COLO668 (cell line): ENCODE measurements at regions not wholly inside any gene's neighbourhood (a gene's known extent, or its start where the extent isn't known, plus 50 kb on each side); places are given as distances from the start of the nearest gene placed in this dataset.

Experiments
- DNase-seq: peaks from one replicate; lab custom pipeline; 2025; ENCODE audit not compliant: unreplicated experiment; lab: John Stamatoyannopoulos, UW

DNA sequence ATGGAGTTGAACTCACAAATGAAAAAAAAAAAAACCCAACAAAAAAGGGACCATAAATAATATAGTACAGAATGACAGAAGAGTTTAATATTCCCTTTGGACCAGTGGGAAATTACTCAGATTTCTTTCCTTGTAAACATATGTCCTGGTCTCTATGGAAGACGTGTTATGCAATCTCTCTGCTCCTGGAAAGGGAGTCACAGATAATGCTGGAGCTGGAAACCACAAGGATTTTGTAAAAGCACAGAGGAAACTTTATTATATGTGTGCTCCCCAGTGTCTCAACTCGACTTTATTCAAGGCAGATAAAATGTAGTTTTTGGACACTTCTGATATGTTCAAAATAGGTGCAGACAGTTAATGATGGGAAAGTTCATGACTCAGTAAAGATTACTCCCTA, 88.1 kb upstream of the ZFP64 start:
- no peak for DNase-seq

DNA sequence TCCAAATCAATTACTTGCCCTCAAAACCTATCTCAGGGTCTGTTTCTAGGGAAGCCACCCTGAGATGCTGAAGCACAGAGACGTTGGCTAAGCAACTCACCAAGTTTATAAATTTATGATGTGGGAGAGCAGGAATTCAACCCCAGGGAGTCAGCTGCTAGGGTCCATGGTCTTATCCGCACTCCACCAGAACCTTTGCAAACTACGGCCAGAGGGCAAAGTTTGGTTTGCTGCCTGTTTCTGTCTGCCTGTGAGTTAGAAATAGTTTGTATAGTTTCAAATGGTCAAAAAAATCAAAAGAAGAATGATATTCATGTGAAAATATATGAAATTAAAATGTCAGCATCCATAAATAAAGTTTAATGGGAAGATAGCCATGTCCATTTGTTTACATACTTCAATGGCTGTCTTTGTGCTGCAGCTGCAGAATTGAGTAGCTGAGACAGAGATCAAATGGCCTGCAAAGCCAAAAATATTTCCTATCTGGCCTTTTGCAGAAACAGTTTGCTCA, 83.7 kb upstream of the ZFP64 start:
- DNase-seq = no peak

DNA sequence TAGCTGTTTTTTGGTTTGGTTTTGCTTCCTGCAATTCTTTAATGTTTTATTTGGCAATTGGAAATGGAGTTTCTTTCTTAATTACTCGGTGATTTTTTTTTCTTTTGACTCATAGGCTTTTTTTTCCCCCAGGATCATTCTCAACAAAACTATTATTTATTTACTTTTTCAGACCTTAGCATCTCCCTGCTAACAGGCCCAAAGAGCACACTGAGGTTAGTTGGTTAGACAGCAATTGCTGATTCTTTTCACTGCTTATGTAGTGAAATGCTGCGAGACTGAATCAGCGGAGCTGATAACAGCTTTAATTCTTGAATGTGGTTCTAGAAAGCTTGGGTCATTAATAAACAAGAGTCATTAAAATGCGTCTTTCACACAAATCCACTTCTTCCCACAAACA, 79.1 kb upstream of the ZFP64 start:
- no peak for DNase-seq

DNA sequence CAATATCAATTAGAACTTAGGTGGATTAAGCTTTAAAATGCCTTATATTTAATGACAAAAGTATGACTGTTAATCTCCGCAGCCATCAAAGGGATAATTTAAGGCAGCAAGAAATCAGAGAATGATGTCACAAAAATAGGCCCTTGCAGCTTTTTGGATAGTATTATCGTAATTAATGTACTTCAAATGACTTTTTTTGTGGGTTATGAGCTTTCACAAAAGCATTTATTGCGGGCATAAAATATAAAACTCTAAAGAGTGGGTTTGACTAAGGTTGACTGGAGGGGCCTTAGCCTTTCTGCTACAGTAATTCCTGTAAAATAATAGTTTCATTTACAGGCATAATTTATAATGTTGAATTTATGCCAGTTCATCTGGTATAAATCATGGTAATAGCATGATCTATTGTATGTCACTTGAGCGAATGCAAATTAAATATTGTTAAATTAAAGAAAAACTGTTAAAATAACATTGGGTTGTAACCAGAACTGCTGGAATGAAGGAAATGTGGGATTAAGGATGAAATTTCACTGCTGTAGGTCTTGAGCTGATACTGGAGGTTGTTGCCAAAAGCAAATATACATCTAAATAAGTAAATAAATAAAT, 78.5 kb upstream of the ZFP64 start:
- DNase-seq = no peak

DNA sequence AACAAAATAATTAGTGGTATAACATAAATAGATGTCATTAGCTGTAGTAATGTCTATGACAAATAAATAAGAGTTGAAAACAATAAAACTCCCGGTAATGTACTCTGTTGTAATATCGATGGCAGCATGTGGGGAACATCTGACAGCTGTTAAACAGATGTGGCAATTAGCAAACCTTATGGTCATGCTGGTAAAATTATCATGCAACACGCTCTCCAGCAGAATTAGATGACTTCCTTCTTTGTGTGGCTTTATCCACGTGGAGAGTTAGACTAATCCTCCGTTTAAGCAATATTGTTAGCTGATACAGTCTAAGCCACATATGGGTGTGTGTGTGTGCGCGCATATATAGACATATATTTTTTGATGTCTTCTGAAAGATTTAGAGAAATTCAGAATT, 77.7 kb upstream of the ZFP64 start:
- no peak for DNase-seq

DNA sequence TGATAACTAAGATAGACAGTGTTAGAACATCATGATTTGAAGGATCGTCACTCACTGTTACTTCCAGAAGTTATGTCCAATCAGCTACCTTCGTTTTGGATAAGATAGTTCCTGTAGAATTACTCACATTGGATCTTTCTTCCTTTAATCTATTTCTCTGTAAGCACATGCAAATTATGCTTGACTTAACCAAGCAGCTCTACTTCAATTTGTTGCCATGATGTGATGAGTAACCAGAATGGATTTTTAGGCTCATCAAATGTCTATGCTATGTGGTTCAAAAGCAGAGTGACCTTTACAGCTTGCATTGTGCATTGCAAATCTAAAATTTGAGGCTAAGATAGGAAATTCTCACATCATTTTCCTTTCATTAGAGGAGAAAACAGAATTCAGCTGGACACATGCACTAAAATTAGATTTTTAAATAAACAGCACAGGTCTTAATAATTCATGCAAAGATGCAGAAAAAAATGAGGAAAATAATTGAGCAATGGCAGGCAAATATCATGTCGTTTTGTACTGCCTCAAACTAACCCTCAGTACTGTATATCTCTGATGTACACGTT, 76.7 kb upstream of the ZFP64 start:
- DNase-seq = no peak

DNA sequence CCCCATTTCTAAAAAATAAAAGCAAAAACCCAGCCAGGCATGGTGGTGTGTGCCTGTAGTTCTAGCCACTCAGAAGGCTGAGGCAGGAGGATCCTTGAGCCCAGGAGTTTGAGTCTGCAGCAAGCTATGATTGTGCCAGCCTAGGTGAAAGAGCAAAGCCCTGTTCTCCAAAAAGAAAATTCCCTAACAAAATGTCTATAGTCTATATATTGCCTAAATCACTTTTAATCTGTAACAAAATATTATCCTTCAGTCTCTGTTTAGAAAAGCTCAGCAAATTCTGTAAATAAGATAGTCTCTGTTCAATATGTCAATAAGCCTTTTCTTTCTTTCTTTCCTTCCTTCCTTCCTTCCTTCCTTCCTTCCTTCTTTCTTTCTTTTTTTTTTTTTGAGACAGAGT, 75.8 kb upstream of the ZFP64 start:
- no peak for DNase-seq

DNA sequence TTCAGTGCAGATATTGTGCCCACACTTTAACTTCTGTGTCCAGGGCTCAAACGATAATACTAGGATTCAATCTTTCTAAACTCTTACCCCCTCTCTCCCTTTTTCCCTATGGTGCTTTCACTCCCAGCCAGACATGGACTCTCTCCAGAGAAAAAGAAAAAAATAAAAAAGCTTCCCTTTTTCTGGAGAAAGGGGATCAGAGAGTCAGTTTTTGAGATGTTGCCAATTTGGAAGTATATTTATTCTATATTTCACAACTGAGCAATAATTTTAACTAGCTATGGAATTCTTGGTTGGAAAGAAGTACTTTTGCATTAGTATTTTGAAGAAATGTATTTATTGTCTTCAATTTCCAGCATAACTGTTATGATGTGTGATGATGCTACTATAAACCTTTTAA, 72.2 kb upstream of the ZFP64 start:
- DNase-seq = no peak

DNA sequence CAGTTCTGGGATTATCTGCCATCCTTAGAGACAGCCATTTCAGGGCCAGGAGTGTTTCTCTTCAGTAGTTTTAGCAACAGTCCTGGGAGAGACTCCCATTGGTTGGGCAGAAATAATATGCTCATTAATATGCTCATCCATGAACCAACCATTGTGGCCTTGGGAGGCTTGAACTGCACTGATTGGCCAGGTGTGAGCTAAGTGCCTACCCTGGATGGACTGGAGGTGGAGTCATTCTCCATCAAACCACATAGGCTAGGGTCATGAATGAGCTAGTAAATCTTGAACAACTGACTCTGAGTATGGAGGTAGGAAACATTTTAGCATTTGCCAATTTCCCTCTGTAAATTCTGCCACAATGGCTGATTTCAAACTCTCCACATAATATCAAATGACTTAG, 70.2 kb upstream of the ZFP64 start:
- no peak for DNase-seq

DNA sequence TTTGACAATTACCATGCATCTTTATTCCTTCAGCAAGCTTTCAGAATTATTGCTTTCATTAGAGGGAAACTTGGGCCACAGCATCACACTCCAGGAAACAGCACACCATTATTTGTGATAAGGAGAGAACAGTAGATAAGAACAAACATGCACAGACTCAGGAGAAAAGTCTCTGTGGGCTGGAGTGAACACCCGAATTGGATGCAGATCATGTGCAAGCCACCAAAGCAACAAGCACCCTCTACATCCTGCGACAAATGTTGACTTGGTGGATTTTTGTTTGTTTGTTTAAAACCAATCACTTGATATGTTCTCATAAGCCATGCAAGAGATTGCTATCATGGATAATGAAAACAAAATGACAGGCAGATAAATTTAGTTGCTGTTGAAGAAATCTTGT, 67.7 kb upstream of the ZFP64 start:
- no peak for DNase-seq

DNA sequence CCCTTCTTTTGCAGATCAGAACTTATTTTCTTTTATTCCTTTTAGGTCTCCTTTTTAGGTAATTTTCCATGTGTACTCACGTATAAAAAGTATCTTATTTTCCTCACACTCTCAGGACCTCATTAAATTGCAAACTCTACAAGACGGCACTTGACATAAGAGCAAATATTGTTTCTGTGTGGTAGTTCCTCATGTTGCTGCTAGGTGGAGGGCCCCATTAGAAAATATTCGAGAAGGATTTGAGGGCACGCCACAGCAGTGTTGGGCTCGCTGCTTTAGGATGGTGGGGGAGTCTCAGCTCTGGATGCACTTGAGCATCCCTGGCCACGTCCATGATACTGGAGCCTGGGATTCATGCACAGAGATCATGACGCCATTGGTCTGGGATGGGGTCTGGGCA, 64.9 kb upstream of the ZFP64 start:
- no peak for DNase-seq

DNA sequence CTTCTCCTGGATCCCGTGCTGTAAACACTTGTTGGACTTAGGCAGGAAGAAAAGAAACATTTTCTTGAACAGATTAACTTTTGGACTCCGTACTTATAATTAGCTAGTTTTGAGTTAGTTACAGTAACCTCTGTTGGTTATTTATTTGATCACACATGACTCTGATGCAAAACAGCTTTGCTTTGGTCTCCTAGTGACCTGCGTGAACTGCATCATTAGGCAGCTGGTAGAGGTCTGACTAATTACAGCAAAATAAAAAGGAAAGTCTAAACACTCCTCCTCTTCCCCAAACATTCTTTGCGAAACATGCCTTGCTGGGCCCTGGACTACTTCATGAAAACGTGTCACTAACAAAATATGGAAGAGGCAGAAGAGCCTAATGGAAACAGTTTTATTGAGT, 61.1 kb upstream of the ZFP64 start:
- DNase-seq = no peak

DNA sequence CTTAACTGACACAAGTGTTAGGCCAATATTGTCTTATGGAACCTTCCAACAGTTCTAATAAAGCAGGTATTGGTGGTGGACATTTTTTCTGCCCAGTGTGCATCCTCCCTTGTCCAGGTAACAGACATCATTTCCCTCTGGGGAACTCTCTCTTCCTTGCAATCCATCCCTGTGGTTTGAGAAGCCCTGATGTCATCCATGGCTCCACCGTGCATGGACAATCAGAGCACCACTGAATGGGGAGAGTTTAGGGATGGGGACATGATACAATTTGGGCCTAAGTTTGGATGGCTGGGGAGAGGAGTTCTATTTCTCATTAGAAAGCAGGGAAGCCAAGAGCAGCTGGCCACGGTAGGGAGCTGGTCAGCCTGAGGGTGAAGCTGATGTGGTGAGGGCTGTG, 60.2 kb upstream of the ZFP64 start:
- DNase-seq = no peak

DNA sequence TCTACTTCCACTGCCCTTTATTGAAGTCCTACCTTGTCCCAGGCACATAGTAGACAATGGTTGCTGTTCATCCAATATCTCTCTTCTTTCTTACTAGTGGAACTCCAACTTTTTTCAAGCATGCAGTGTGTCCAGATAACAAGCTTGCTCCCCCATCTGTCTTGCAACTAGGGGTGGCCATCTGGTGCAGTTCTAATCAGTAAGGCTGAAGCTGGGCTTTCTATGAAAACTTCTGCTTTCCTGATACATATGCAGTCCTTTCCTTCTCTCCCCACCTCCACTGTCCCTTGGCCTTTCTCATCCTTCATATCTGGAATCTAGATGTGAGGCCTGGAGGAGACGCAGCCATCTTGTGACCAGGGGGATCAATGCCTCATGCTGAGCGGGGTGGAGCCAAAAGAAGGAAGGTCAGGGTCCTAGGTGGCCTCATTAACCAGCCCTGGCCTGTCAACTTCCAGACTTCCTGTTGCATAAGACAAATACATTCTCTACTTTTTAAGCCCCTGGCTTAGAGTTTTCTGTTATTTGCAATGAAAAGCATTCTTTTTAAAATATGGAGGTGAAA, 59.6 kb upstream of the ZFP64 start:
- no peak for DNase-seq

DNA sequence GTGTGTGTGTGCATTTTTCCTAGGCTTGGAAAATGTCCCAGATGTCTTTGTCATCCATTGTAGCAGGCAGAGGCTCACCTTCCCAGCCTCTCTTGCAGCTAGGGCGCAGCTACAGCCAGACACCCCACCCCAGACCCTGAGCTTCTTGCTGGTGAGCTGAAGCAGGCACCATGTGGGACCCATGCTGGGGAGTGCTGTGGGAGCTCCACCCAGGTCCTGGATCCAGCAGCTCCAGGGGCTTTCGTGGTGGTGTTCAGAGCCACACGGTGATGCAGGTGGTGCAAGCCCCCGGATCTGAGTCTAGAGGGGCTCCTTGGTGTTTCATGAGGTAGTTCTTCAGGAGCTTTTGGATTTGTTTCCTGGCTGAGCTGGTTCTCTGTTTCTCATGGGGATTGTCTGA, 56.0 kb upstream of the ZFP64 start:
- DNase-seq = no peak

DNA sequence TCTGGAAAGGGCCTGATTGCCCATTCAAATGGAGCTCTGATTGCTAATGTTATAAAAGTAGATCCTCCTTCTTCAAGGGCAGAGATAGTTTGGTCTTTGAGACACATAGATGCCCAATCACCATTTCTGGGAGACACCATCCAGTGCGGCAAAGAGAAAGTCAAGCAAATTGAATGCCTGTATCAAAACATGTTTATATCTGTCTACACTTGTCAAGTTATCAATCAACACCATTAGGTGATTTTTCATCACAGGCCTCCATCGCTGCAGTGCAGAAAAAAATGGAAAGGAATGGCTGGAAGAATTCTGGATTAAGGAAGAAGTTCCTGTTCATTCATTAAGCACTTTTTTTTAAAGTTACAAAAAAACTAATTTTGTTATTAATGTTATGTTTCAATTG, 54.8 kb upstream of the ZFP64 start:
- DNase-seq = no peak

DNA sequence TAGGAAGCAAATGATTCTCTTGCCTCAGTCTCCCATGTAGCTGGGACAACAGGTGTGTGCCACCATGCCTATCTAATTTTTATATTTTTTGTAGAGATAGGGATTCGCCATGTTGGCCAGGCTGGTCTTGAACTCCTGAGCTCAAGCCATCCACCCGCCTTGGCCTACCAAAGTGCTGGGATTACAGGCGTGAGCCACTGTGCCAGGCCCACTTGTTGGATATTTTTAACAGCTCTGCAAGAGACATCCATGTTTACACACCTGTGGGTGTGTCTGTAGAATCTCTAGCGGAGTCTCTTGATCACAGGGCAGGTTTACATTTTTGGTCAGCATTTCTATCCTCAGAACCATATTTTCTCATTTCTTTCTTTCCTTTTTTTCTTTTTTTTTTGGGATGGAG, 53.1 kb upstream of the ZFP64 start:
- DNase-seq = no peak

DNA sequence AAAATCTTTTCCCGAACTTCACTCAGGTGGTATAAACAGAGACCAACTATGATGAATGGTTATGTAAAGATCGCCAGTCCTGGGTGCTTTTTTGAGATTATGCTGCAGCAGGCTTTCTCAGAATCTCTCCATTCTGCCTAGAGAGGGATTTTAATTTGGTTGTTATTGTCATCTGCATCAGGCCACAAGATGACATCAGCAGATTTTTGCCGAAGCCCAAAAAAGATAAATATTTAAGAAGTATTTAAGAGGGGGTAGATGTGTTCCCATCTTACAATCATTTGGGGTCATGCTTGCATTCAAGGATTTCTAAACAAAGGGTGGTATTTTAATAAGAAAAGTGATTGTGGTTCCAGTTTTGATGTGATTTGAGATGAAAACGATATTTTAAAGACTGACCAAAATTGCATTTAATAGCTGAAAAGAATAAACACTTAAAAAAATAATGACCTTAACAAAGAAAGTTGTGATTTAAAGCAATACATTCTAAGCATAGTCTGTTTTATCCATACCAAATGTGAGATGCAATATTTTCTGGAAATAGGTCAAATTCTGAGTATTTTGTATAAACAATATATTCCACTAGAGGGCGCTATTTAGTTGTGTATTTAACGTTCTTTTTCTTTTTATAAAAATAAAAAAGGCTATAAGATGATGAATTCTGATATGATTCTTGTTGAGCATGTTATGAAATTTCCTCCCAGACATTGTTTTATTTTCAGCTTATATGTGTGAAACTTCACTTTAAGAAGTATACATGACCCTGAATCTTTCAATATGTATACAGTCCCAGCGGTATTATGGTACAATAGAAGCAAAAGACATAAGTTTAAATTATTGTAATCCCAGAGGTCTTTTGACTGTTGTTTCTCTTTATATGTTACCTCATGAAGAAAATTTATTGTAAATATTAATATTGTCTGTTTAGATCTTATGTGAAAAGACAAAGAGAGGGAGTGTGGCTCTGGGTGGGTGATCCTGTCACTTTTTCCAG, 51.0 kb upstream of the ZFP64 start:
- no peak for DNase-seq
